Left forelimb (tissue), 1 donor: ENCODE measurements at regions not wholly inside any gene's neighbourhood (a gene's known extent, or its start where the extent isn't known, plus 50 kb on each side); places are given as distances from the start of the nearest gene placed in this dataset.

ENCODE experiments used
- DNase-seq: peaks from one replicate; pipeline ENCODE4 v3.0.0-alpha.2; 2018; ENCODE audit warnings: low spot score

DNA sequence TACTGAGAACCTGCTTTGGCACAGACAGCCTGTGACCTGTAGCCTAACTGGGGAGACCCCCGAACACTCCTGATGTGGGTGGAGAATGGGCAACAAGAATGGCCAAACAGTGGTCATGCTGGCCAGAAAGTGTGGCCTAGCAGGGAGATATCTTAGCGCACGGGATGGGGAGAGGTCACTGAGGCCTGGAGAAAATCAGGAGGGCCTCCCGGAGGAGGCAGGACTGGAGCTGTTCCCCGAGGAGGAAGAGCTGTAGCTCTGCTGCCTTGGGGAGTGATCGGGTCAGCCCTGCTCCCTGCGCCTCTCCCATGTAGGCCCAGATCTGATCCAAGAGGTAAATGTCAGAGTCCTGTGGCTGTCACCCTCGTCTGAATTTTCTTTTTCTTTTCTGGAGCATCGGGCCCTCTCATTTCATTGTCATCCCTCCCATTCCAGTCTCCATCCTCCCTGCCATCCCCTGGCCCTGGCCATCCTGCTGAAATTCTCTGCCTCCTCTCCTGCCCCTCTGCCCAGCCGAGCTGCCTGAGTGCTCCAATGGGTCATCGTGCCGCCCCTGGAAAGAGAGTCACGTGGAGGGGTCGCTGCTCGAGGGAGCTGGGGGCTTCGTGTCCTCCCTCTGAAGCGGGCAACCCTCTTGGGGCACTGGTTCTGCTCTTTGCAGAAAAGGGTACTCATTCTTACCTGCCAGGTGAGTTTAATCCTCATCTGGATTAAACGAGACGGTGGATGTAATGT lies 242.9 kb downstream of the HAUS1 start:
- DNase-seq = no peak

DNA sequence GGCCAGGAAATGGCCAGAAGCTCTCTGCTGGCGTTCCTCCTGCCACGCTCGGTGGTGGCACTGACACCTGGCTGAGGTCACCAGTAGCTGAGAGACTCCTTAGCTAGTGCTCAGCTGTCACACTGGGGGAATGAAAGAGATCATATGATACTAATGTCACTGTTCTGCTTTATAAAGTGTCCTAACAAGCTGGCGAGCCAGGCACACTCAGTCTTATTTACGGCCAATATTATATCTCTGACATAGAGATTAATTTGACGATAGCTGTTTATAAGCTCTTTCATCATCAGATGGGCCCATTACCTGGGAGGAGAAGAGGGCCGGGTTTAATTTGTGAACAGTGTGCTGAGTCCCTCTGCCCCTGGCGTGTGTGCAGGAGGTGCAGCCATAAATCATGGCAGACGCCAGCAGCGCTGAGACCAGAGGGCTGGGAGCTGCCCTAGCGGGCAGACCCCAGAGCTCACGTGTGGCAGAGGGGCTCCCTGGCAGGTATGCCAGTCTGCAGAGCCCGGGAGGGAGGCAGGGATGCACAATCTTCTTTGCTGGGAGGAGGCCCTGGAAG lies 246.5 kb downstream of the HAUS1 start:
- DNase-seq = no peak

DNA sequence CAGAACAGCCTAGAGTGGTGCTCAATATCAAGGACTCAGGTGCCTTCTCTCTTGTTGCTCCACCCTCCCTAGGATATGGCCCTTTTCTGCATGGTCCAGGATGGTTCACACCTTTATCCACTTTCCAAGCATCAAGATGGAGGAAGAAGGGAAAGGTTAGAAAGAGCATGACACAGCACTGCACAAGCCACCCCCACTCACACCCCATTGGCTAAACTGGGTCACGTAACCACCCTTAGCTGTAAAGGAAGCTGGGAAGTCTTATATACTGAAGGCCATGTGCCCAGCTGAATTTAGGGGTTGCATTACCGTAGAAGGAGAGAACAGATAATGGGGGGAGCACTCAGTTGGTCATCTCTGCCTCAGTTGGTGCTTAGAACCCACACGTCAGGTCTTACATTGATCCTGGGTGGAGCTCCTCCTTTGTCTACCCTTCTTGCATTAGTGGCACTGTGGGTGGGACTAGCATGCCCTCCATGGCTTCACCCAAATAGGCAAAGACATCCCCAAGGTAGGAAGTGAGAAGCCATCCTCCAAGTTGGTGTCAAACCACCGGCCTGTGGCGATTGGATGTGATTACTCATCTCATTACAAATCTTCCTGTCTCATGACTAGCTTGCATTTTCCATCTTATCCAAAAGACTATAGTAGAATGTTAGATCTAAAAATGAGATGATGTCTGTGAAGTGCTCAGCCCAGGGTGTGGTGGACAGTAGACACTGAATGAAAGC lies 248.5 kb downstream of the HAUS1 start:
- DNase-seq = no peak

DNA sequence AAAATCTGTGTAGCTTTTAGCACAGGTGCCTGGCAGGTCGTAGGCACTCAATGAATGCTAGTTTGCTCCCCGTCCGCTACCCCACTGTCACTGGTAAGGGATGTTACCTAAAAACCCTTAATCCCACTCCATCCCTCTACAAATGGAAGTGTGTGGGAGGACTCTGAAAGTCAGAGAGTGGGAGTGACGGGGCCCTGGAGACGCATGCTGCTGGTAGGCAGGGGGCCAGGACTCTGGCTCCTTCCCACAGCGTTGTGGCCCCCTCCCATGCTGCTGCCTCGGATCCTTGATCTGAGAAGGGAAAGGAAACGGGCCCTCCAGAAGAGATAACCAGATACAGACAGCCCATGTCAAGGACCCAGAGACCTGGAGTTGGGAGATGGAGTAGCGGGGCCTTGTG lies 249.3 kb downstream of the HAUS1 start:
- no peak for DNase-seq

DNA sequence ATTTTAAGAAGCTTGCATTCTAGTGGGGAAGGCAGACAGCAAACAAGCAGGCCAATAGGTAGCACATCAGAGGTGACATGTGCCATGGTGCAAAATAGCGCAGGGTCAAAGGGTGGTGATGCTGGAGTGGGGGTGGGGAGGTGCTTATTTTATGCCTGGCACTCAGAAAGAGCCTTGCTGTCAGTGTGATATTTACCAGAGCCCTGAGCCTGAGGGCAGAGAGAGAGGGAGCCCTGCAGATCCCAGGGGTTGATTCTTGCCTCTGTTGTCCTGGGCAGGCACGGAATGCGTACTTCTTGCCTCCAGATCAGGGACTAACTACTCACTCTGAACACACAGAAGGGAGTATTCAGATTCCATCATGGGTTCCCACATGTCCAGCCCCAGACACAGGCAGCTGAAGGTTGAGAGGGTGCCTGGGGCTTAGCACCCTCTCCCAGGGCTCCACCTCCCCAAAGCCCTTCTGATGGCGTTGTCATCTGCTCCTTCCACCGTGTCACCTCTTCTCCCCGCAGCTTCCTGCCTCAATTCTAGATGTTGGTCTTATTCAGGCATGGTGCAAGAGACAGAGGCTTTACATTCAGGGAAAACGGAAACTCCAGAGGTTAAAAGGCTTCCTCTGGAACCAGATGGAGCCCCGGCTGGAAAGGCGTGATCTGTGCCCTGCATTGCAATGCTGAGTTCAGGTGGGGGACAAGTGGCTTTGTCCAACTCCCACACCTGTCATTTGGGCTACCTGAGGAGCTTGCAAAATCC lies 252.3 kb downstream of the HAUS1 start:
- DNase-seq = no peak

DNA sequence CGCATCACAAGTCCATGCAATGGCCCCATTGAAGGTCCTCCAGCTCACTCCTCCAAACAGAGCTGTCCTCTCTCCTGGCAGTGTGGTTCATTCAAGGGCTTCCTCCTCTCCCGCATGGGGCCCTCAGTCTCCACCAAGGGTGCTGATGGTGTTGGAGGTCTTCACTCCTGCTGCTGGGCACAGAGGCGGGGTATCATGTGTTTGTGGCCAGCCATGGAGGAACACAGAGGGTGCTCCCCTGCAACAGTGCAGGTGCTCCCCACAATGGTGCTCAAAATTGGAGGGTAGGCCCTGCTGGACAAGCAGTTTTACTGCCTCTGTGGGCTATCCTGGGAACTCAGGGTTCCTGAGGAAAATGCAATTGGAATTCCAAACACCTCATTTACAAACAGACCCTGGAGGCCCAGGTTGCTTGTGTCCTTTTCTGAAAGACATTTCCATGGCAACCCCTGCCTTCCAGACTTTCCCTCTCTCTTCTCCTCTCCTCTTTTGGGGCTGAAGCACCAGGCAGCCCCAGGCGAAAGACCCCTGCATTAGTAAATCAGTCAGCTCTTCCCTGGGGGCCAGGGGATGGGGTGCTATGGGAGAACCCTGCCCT lies 256.0 kb downstream of the HAUS1 start:
- DNase-seq = no peak

DNA sequence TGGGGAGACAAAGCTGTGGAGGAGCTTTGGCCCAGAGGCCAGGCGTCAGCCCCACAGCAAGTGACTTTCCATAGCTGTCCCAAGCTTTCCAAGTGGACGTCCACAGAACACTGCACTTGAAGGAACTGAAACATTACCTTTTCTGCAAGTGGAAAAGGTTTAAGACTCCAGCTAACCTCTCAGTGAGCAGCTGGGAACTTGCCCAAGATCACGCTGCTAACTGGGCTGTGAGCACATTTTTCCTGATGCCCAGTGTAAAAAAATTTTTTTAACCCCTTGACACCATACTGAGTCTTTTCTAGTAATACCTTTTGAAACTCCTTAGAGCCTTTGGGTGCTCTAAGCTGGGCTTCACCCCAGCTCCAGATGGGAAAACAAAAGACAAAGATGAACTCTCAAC lies 256.7 kb downstream of the HAUS1 start:
- no peak for DNase-seq

DNA sequence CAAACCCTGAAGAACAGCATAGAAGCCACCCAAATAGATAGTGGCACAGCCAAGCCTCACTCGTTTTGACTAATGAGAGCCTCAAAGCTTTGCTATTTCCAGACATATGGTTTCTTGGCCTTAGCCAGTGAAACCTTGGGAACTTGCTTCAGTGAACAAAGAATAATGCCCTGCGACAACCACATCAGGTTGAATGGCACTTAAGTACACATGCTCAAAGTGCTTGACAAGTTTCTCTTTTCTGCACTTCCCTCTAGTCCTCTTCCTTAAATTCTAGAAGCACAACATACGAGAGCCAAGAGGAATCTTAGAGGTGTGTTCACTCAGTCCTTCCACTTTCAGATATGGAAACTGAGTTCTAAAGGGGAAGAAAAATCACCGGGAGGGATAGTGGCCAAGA lies 258.3 kb downstream of the HAUS1 start:
- DNase-seq = no peak

DNA sequence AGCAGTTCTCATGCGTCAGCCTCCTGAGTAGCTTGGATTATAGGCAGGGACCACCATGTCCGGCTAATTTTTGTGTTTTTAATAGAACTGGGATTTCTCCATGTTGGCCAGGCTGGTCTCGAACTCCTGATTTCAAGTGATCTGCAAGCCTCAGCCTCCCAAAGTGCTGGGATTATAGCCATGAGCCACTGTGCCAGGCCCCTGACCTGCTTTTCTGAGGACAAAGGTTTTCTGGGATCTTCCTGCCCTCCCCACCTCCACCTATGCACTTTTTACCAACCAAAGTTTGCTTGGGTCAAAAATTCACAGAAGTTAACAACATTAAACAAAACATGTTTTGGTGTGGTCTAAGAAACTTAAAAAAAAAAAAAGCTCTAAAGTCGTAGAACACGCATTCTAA lies 259.9 kb downstream of the HAUS1 start:
- DNase-seq = no peak

DNA sequence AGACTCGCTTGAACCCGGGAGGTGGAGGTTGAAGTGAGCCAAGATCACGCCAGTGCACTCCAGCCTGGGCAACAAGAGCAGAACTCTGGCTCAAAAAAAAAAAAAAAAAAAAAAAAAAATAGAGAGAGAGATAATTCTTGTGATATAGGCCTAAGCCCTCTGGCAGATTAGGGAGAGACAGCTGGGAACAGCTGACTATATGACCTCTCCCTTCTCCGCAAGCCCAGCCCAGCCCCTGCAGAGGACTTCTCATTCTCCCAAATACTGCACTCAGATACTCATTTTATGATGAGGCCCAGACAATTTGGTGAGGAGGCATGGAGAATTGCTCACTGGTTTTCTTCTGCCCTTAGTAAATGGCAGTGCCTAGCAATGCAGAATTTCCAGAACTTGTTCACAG lies 262.0 kb downstream of the HAUS1 start:
- no peak for DNase-seq

DNA sequence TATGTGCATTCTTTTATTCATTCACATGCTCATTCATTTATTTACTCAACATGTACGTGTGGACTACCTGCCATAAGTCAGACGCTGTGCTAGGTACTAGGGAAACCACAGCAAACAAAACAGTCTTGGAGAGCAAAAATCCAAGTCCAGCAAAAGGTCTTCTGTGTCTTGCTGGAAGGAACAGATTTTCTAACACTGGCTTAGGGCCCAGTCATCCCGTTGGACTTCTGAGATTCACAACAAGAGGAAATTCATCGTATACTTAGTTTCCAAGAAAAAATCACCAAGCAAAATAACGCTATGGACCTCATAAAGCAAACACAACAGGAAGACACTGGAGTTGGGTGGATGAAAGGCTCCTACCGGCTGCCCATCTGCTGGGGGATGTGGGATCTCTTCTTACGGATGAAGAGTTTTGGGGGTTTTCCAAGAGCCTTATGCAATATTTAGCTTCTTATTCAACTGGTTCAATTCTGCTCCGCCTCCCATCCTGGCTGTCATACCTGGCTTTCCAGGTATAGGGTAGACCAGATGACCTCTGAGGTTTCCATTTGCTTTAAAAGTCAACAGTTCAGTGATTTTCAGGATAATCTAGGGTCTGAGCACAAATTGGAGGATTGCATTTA lies 262.7 kb downstream of the HAUS1 start:
- no peak for DNase-seq

DNA sequence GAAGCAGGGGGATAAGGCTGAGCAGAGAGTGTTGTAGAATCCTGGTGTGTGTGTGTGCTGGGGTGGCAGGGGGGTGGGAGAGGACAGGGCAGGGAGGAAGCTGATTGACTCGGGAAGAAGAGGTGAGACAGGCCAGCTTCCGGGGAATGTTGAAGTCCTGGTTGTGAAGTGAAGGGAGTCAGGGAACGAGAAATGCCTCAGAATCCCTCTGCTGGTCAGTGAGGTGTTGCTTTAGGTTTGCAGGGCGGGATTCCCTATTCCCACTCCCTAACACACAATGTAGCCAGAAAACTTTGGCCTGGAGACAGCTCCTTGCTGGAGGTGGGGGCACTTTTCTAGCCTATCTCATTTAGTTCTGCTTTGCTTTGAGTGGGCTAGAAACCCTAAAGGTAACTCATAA lies 265.1 kb downstream of the HAUS1 start:
- no peak for DNase-seq

DNA sequence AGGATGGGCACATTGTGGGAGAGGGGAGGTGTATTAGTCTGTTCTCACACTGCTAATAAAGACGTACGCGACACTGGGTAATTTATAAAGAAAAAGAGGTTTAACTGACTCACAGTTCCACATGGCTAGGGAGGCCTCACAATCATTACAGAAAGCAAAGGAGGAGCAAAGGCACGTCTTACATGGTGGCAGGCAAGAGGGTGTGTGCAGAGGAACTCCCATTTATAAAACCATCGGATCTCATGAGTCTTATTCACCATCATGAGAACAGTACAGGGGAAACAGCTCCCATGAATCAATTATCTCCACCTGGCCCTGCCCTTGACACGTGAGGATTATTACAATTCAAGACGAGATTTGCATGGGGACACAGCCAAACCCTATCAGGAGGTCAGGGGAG lies 266.7 kb downstream of the HAUS1 start:
- DNase-seq = no peak

DNA sequence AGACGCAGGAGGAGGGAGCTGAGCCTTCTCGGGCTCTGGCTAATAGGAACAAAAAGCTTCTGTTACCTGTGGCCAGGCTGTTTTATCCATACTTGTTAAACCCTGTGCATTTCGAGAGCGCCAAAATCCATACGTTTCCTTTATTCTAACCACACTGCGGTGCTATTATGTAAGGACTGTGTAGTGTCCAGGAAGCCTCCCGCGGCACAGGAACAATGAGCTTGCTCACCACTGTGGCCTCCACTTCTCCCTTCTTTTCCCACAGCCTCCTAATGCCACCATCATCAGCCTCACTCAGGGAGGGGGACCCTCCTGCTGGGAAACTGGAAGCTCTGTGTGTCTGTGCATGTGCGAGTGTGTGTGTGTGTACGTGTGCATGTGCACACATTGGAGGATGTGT lies 268.5 kb downstream of the HAUS1 start:
- DNase-seq = no peak

DNA sequence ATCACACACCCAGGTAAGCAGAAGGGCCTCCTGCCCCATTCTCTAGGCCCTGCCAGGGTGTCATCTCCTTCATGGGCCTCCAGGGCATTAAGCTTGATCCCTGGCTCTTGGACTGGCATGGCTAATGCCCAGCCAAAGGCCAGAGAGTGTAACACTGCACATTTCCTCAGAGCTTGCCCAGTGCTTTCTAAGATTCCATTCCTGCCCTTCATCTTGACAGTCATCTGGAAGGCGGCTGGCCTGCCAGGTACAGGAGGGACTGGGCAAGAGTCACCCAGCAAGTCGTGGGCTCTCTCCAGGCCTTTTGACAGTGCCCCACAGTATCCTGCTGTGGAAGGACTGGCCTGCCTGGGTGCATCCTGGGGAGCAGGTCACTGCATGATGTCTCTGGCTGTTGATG lies 268.9 kb downstream of the HAUS1 start:
- no peak for DNase-seq

DNA sequence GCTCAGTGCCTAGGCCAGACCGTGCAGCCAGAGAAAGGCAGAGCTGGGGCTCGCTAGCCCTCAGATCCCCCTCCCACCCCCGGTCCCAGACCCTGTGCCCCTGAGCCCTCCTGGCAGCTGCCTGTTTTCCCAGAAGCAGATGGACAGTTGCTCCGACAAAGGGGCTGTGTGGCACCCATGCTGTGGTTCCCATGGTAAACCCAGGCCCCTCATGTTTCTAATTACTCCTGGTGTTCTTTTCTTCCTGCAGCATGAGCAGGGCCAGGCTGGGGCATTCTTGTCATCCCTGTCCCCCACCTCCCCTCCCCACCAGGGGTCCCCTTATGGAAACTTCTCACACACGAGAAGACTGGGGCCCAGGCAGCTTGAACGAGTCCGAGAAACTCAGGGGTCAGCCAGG lies 269.6 kb downstream of the HAUS1 start:
- no peak for DNase-seq

DNA sequence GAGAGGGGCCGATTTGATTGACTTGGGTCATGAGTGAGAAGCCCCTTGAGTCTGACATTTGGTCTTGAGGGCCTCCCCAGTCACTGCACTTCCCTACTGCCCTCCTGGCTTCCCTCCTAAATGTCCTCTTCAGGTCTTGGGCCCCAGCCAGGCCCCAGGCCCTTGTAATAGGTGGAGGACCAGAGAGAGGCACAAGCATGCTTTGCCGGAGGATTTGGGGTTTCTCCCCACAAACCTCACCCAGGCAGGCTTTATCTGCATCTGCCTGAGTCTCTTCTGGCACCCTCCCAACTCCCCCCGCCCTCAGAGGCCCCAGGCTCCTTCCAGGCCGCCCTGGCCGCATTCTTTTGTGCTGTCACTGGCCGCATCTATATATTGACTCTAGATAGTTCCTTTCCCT lies 270.7 kb downstream of the HAUS1 start:
- DNase-seq = no peak

DNA sequence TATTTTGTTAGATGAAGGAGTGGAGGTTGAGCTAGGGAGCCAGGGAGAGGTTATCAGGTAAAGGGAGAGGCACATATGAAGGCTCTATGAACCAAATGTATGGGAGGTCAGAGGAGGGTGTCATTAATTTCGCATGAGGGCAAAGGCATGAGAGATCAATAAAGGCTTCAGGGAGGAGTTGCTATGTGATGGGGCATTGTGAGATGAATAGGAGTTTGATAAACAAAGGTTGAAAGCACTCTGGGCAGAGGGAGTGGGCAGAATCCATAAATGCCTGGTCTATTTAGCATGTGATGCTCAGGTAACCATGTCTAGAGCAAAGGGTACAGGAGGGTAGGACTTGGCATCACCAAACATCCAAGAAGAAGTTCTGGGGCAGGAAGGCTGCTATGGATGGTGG lies 273.4 kb downstream of the HAUS1 start:
- no peak for DNase-seq

DNA sequence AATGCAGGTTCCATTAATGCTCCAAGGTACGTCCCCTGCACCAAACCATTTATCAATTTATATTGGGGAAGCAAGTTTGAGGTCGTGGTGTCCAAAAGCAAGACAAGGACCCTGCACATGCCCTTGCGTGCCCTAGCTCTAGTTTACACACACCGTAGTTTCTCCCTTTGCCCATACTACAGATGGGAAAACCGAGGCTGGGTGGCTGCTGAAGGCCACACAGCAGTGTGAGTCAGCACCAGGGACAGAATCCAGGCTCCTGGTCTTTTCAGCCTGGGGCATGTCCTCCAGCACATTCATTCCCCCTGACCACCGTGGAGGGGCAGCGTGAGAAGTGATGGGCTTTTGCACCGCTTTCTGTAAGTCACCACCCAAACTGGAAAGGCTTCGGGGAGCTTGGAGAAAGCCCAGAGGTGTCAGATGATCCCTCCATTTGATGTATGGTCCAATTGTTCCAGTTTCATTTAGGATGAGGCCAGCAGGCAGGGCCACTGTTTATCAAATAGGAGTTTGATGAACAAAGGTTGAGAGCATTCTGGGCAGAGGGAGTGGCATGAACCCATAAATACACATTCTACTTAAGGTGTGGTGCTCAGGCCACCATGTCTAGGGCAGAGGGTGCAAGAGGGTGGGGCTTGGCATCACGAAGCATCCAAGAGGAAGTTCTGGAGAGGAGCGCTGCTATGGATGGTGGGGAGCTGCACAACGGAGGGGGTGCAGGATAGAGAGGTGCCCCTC lies 274.1 kb downstream of the HAUS1 start:
- no peak for DNase-seq

DNA sequence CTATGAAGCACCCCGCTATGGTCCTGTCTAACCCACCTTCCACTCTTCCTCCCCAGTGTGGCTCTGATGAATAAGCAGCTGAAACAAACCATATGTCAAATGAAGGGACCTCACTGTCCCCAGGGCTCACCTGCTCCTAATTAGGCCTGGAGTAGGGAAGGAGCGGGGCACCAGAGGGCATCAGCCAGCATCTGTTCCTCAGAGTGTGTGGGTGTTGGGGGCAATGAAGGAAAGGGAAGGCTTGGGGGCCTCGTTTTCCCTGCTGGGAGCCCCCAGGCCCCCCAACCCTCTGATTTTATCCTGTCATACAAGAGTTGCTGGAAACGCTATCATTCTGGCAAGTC lies 274.7 kb downstream of the HAUS1 start:
- no peak for DNase-seq

DNA sequence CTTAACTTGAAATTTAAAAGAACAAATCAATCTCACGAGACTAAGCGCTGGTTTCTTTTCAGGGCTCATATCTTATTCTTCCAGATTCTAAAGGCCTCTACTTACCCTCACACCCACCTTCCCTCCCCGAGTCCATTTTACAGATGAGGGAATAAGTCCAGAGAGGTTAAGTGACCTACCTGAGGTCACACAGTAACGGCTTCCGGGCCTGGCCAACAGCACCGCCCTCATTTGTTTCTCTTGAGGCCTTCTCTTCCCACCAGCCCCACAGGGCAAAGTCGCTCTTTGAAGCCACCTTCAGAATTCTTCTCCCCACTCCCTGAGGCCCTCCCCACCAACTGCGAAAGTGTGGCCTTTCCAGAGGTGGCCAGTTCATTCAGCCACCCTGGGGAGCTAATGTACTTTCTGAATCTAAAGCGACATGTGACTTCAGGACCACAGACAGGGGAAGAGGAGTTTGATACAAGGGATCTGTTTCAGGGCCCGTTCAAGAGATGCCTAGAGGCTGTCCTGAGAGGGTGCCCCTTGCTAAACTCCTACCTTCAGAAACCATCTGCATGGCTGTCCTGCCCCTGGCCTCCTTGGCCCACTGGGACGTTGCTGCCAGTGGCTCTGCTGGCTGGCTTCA lies 275.3 kb downstream of the HAUS1 start:
- no peak for DNase-seq
